ENCODE measurements at regions not wholly inside any gene's neighbourhood (a gene's known extent, or its start where the extent isn't known, plus 50 kb on each side); places are given as distances from the start of the nearest gene placed in this dataset.

DNA sequence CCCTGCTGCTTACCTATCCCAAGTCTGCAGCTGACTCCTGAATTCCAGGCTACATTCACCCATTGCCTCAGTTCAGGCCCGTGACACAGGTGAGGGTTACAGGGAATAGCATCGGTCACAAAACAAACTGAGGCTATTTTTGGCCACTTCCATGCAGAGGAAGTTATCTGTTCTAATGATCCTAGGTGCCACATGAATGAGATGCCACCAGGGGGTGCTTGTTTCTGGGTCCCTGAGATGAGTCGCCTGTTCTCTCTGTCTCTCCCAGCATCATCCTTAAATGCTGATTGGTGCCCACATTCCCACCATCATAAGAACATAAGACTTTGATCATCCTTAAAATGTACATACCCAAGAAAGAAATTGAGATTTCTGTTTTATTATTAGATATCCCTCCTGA lies 119.0 kb upstream of the CELF4 start:
- H3K36me3 ChIP-seq = no peaks in the 10 kb centered on the region
- TF ChIP-seq, protein P1, sequence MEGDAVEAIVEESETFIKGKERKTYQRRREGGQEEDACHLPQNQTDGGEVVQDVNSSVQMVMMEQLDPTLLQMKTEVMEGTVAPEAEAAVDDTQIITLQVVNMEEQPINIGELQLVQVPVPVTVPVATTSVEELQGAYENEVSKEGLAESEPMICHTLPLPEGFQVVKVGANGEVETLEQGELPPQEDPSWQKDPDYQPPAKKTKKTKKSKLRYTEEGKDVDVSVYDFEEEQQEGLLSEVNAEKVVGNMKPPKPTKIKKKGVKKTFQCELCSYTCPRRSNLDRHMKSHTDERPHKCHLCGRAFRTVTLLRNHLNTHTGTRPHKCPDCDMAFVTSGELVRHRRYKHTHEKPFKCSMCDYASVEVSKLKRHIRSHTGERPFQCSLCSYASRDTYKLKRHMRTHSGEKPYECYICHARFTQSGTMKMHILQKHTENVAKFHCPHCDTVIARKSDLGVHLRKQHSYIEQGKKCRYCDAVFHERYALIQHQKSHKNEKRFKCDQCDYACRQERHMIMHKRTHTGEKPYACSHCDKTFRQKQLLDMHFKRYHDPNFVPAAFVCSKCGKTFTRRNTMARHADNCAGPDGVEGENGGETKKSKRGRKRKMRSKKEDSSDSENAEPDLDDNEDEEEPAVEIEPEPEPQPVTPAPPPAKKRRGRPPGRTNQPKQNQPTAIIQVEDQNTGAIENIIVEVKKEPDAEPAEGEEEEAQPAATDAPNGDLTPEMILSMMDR (IDR thresholded peaks at IDR 0.05; ENCODE audit: low read depth, low read length) = no peak
- H3K27ac ChIP-seq = no peak overlapping the region
- H3K27me3 ChIP-seq = no peaks in the 10 kb centered on the region
- H3K4me1 ChIP-seq (ENCODE audit: low read depth) = peaks cover 11% of the 10 kb centered on the region
- no peaks in the 10 kb centered on the region for H3K9me3 ChIP-seq (ENCODE audit: low read depth)
- no peak for DNase-seq (ENCODE audit: low read depth in 1 of 2, low spot score in 1 of 2)
- no peak overlapping the region for H3K4me3 ChIP-seq

DNA sequence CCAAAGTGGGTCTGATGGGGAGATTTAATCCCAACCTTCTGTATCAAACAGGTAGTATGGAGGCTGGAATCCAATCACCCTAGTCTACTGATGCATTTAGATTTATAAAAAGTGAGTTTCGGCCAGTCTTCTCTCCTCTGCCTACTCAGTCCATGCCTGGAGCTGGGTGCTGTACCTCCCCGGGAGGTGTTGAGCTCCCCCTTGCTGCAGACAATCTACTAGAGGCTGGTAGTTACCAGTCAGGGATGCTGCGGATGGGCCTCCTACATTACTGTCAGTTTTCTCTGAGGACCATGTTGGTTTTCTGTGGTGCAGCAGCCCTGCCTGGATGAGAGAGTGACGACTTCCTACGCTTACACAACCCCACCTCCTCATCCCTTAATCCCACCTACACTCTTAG lies 118.6 kb upstream of the CELF4 start:
- H3K9me3 ChIP-seq (ENCODE audit: low read depth) = no peaks in the 10 kb centered on the region
- TF ChIP-seq, protein P1 (IDR thresholded peaks at IDR 0.05; ENCODE audit: low read depth, low read length) = no peak
- no peak for DNase-seq (ENCODE audit: low read depth in 1 of 2, low spot score in 1 of 2)

DNA sequence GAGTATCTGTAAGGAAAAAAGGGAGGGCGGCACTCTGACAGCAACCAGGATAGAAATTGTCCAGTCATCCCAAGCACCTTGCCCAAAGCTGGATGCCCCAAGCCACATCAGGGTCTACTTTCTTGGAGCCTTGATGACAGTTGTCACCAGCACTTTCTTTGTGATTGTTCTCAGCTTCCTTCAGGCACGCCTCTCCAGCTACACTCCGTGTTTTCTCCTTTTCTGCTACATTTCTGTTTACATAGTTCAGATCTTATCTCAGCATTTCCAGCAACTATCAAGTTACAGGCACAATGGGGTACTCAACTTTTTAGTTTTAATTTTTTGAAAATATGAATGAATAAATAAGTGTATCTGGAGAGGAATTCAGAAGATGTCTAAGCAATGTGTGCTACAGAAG lies 115.3 kb upstream of the CELF4 start:
- Histone ChIP-seq H3K36me3 (no peaks in the 10 kb centered on the region), H3K4me3 (no peak overlapping the region), H3K4me1 (ENCODE audit: low read depth) (peaks cover 17% of the 10 kb centered on the region), H3K9me3 (ENCODE audit: low read depth) (no peaks in the 10 kb centered on the region), H3K27ac (no peak overlapping the region), H3K27me3 (no peaks in the 10 kb centered on the region)
- TF ChIP-seq, protein P1 (IDR thresholded peaks at IDR 0.05; ENCODE audit: low read depth, low read length) = no peak
- DNase-seq (ENCODE audit: low read depth in 1 of 2, low spot score in 1 of 2) = peak in 1 of 2 donors; percentile 10

More for the DNA sequence above, 118.6 kb upstream of the CELF4 start:
- no peak overlapping the region for H3K4me3 ChIP-seq
- no peaks in the 10 kb centered on the region for H3K36me3 ChIP-seq
- peaks cover 15% of the 10 kb centered on the region for H3K4me1 ChIP-seq (ENCODE audit: low read depth)
- no peak overlapping the region for H3K27ac ChIP-seq
- no peaks in the 10 kb centered on the region for H3K27me3 ChIP-seq

DNA sequence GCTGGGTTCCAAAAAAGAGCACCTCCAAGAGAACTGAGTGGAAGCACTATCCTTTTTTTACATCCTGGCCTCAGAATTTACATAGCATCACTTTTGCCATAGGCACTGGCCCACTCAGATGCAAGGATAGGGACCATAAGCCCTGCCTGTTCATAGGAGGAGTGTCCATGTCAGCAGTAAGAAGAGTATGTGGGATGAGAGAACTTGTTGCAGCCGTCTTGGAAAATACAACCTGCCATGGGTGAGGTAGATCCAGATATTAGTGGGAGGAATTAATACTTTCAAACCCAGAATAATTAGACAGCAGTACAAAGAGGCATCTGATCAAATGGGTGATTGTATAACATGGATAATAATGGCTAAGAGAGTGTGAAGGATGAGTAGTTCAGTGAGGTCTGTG lies 110.7 kb upstream of the CELF4 start:
- no peaks in the 10 kb centered on the region for H3K9me3 ChIP-seq (ENCODE audit: low read depth)
- H3K4me1 ChIP-seq (ENCODE audit: low read depth) = peaks cover 17% of the 10 kb centered on the region

DNA sequence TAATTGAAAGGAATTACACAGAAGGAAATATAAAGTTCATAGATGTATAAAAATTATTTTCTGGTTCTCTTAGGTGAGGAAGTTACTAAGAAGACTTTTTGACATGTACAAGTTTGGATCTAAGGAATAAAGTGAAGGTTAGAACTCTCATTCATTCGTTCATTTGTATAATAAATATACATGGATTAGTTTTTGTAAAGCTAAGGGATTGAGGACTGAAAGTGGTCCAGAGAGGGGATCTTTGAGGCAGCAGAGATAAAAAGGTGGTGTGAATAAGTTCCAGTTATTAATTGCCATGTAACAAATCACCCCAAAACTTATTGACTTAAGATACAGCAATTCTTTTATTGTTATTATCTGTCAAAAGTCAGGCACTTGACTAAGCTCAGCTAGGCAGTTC lies 110.1 kb upstream of the CELF4 start:
- H3K9me3 ChIP-seq (ENCODE audit: low read depth) = no peaks in the 10 kb centered on the region
- no peaks in the 10 kb centered on the region for H3K27me3 ChIP-seq
- TF ChIP-seq, protein P1 (IDR thresholded peaks at IDR 0.05; ENCODE audit: low read depth, low read length) = no peak
- H3K4me3 ChIP-seq = no peak overlapping the region
- DNase-seq (ENCODE audit: low read depth in 1 of 2, low spot score in 1 of 2) = no peak
- H3K27ac ChIP-seq = no peak overlapping the region
- no peaks in the 10 kb centered on the region for H3K36me3 ChIP-seq
- H3K4me1 ChIP-seq (ENCODE audit: low read depth) = peaks cover 12% of the 10 kb centered on the region

More for the DNA sequence above, 110.7 kb upstream of the CELF4 start:
- H3K36me3 ChIP-seq = no peaks in the 10 kb centered on the region
- no peak overlapping the region for H3K4me3 ChIP-seq
- no peak for DNase-seq (ENCODE audit: low read depth in 1 of 2, low spot score in 1 of 2)
- TF ChIP-seq, protein P1 (IDR thresholded peaks at IDR 0.05; ENCODE audit: low read depth, low read length) = no peak
- no peaks in the 10 kb centered on the region for H3K27me3 ChIP-seq
- H3K27ac ChIP-seq = no peak overlapping the region

DNA sequence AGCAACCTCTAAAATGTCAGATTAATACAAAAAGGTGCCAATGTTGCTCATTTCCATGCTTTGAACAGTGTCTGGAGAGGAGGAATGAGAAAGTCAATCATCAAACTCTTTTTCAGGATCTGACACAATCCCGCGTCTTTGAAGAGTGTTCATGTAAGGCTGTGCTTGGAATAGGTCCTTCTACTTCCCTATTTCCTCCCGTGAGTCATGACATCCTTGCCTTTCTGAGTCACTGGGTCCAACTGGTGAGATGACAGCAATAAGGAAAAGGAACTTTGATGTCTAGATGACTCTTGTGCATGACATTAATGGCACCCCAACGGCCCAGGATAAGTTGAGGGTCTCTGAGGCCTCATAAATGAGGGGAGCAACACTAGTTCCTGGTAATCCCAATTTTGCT lies 109.0 kb upstream of the CELF4 start:
- Histone ChIP-seq H3K4me1 (ENCODE audit: low read depth) (peaks cover 6% of the 10 kb centered on the region), H3K36me3 (no peaks in the 10 kb centered on the region), H3K9me3 (ENCODE audit: low read depth) (no peaks in the 10 kb centered on the region), H3K4me3 (no peak overlapping the region), H3K27ac (no peak overlapping the region), H3K27me3 (no peaks in the 10 kb centered on the region)
- TF ChIP-seq, protein P1 (IDR thresholded peaks at IDR 0.05; ENCODE audit: low read depth, low read length) = no peak
- peak in 1 of 2 donors; percentile 29 for DNase-seq (ENCODE audit: low read depth in 1 of 2, low spot score in 1 of 2)

All from cardiac muscle cell (in vitro differentiated cells and primary cell).